Natural killer cell (primary cell): ENCODE measurements at regions not wholly inside any gene's neighbourhood (a gene's known extent, or its start where the extent isn't known, plus 50 kb on each side); places are given as distances from the start of the nearest gene placed in this dataset.

Source experiments
- ATAC-seq, 3 donors: fragments of 150-1000 bp in 2 of 3; fragments of 200-7000 bp in 1 of 3; cut with Tn5 transposase; 1 replicate in 1 of 3; 2 replicates in 2 of 3; pipeline ENCODE4 v1.10.0; 2021; ENCODE audit warnings: mild to moderate bottlenecking in 2 of 3, moderate library complexity in 2 of 3
- DNase-seq, 2 donors: peaks; one replicate each; pipeline versions ENCODE4 v3.0.0 to v3.0.0-alpha.2; 2013 to 2021; ENCODE audit warnings: mixed read lengths in 1 of 2
- H3K27ac ChIP-seq: one replicate; pipeline ENCODE4 v1.5.1; 2013; ENCODE audit warnings: mild to moderate bottlenecking, low read length
- H3K27me3 ChIP-seq: one replicate; pipeline ENCODE4 v1.6.1; 2013; ENCODE audit warnings: low read length; ENCODE audit not compliant: control insufficient read depth, insufficient read depth
- H3K36me3 ChIP-seq: one replicate; pipeline ENCODE4 v1.6.1; 2013; ENCODE audit warnings: low read length; ENCODE audit not compliant: control insufficient read depth, insufficient read depth
- H3K4me1 ChIP-seq: one replicate; pipeline ENCODE4 v1.6.1; 2013; ENCODE audit warnings: low read length; ENCODE audit not compliant: control insufficient read depth, insufficient read depth
- H3K4me3 ChIP-seq: one replicate; pipeline ENCODE4 v1.5.1; 2013; ENCODE audit warnings: low read length
- H3K9me3 ChIP-seq: one replicate; pipeline ENCODE4 v1.6.1; 2013; ENCODE audit warnings: low read length; ENCODE audit not compliant: control insufficient read depth, insufficient read depth
- H3K27ac Mint-ChIP-seq, 2 donors: one replicate each; pipeline ENCODE4 v1.8.0; 2022; ENCODE audit warnings: mild to moderate bottlenecking in 2 of 2, mixed read lengths in 2 of 2, moderate library complexity in 1 of 2
- H3K27me3 Mint-ChIP-seq, 2 donors: one replicate each; pipeline ENCODE4 v1.8.0; 2022; ENCODE audit warnings: low read depth in 2 of 2, mixed read lengths in 2 of 2
- H3K36me3 Mint-ChIP-seq: one replicate; pipeline ENCODE4 v1.8.0; 2022; ENCODE audit warnings: mixed read lengths
- H3K4me1 Mint-ChIP-seq, 2 donors: one replicate each; pipeline ENCODE4 v1.8.0; 2022; ENCODE audit warnings: mixed read lengths in 2 of 2
- H3K4me3 Mint-ChIP-seq: one replicate; pipeline ENCODE4 v1.8.0; 2022; ENCODE audit warnings: mild to moderate bottlenecking, moderate library complexity, mixed read lengths
- H3K9me3 Mint-ChIP-seq, 2 donors: one replicate each; pipeline ENCODE4 v1.8.0; 2022; ENCODE audit warnings: mixed read lengths in 2 of 2
- WGBS: methylation state at CpG from one replicate; pipeline ENCODE4 v1.1.7; 2013; ENCODE audit warnings: missing lambda C conversion rate; ENCODE audit not compliant: insufficient coverage; 5-methylcytosine and 5-hydroxymethylcytosine counted together
- intact Hi-C: fragments of 100-400 bp; cut with micrococcal nuclease; formaldehyde crosslinking; loops from one replicate; pipeline ENCODE4 v1.14.2; 2022
- TF ChIP-seq, protein P1 (sequence below): fragments of 200-600 bp; IDR thresholded peaks from one replicate; pipeline ENCODE4 v1.8.0; 2022; ENCODE audit warnings: antibody characterized with exemption

DNA sequence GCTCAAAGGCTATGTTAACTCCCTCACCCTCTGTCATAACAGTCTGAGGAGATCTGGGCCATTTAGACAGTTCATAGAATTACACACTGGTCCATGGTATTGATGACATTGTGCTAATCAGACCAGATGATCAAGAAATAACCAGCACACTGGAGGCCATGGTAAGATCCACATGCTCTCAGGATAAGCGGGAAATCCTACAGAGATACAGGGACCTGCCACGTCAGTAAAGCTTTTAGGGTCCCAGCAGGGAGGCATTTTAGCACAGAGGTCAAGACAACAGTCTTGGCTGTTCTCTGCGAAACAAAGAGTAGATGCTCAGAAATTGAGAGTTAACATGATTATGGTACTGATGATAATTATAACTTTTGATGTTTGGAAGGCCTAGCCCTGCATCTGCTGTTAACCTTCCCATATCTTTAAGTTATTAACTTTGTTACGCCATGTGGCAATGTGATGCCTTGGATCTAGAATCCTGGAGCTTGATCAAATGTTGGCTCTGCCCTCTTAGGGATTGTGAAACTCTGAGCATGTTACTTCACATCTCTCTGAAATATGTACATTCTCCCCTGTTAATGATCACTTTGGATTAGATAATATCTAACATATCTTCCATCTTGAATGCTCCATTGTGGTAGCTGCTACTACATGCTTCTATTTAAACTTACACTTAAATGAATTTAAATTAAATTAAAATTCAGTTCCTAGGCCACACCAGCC is 172.0 kb upstream of the SOX9 start:
- Mint-ChIP-seq H3K36me3 (no peaks in the 10 kb centered on the region), H3K9me3 (peaks cover 11 to 12% of the 10 kb centered on the region in 2 donors), H3K4me1 (no peaks in the 10 kb centered on the region), H3K27ac (no peak overlapping the region), H3K27me3 (no peaks in the 10 kb centered on the region), H3K4me3 (no peak overlapping the region)
- intact Hi-C loops, result no loop called here
- WGBS, result 90% methylated on average over 4 of the region's 4 CpGs
- H3K27ac ChIP-seq, result no peak overlapping the region
- H3K9me3 ChIP-seq, result no peaks in the 10 kb centered on the region
- H3K4me3 ChIP-seq, result no peak overlapping the region
- ATAC-seq (no peak), DNase-seq (no peak)
- no peaks in the 10 kb centered on the region for H3K27me3 ChIP-seq
- no peaks in the 10 kb centered on the region for H3K36me3 ChIP-seq
- no peaks in the 10 kb centered on the region for H3K4me1 ChIP-seq
- TF ChIP-seq, protein P1, sequence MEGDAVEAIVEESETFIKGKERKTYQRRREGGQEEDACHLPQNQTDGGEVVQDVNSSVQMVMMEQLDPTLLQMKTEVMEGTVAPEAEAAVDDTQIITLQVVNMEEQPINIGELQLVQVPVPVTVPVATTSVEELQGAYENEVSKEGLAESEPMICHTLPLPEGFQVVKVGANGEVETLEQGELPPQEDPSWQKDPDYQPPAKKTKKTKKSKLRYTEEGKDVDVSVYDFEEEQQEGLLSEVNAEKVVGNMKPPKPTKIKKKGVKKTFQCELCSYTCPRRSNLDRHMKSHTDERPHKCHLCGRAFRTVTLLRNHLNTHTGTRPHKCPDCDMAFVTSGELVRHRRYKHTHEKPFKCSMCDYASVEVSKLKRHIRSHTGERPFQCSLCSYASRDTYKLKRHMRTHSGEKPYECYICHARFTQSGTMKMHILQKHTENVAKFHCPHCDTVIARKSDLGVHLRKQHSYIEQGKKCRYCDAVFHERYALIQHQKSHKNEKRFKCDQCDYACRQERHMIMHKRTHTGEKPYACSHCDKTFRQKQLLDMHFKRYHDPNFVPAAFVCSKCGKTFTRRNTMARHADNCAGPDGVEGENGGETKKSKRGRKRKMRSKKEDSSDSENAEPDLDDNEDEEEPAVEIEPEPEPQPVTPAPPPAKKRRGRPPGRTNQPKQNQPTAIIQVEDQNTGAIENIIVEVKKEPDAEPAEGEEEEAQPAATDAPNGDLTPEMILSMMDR, result no peak

DNA sequence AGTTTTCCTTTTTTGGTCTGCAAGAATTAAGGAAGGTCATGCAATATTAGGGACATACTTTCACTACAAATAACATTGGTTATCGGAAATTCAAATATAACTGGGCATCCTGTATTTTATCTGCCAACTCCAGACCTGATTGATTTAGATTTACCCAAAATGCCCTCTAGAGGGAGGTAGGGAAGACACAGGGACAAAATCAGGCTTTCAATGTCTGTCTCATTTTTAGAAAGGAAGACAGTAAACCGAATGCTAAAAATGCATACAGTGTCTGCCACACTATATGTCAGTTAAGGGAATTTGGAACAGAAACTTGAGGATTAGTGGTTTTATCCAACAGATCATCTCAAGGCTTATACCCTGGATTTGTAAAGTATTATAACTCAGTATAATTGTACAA is 161.7 kb upstream of the SOX9 start:
- no peaks in the 10 kb centered on the region for H3K4me1 ChIP-seq
- no peak overlapping the region for H3K4me3 ChIP-seq
- H3K27ac ChIP-seq, result no peak overlapping the region
- WGBS, result 89% methylated on average over 2 of the region's 2 CpGs
- intact Hi-C loops, result no loop called here
- Mint-ChIP-seq H3K9me3 (peaks cover 3 to 6% of the 10 kb centered on the region in 2 donors), H3K4me1 (no peaks in the 10 kb centered on the region), H3K27me3 (no peaks in the 10 kb centered on the region), H3K27ac (no peak overlapping the region), H3K4me3 (no peak overlapping the region), H3K36me3 (no peaks in the 10 kb centered on the region)
- peaks cover 3% of the 10 kb centered on the region for H3K9me3 ChIP-seq
- DNase-seq (no peak), ATAC-seq (no peak)
- H3K36me3 ChIP-seq, result no peaks in the 10 kb centered on the region
- TF ChIP-seq, protein P1, result no peak
- no peaks in the 10 kb centered on the region for H3K27me3 ChIP-seq

DNA sequence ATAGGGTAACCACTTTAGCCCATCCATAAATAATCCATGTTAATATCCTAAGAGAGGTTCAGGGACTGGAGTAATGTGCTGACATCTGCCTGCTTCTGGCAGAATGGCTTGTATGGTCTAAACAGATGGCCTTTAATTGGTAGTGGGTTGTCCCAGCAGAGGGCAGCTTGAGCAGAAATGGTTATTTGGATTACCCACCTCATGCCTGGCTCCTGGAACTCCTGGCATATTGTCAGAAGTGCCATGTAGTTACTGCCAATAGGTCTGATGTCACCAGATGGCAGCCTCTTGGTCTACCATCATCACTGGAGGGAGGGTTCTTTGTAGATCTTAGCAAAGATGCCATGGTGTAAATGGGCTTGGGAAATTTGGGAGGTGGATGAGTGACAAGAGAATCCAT is 157.5 kb upstream of the SOX9 start:
- Mint-ChIP-seq H3K27ac (no peak overlapping the region), H3K4me3 (no peak overlapping the region), H3K36me3 (no peaks in the 10 kb centered on the region), H3K4me1 (no peaks in the 10 kb centered on the region), H3K9me3 (peaks cover 3 to 6% of the 10 kb centered on the region in 2 donors), H3K27me3 (no peaks in the 10 kb centered on the region)
- H3K27me3 ChIP-seq, result no peaks in the 10 kb centered on the region
- no peak overlapping the region for H3K27ac ChIP-seq
- H3K4me3 ChIP-seq, result no peak overlapping the region
- ATAC-seq (no peak), DNase-seq (no peak)
- H3K4me1 ChIP-seq, result no peaks in the 10 kb centered on the region
- H3K9me3 ChIP-seq, result peaks cover 3% of the 10 kb centered on the region
- H3K36me3 ChIP-seq, result no peaks in the 10 kb centered on the region
- intact Hi-C loops, result no loop called here
- TF ChIP-seq, protein P1, result no peak

DNA sequence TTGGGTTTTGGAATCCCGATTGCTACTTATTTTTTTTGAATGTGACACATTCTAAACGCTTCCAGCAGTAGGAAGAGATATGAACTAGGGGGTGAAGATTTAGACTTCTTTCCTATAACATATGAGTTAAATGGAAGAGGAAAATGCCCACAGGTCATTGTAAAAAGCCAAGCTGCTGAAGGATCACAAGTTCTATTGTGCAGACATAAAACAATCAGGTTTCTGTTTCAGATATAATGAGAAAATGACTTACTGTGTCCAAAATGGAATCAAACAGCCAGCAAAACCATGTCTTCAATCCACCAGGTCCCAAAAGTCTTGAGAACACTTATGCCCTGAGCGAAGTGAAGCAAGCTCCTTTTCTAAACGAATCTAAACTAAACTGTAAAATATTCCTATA is 157.0 kb upstream of the SOX9 start:
- intact Hi-C loops, result no loop called here

More for the DNA sequence above, 157.0 kb upstream of the SOX9 start:
- H3K36me3 Mint-ChIP-seq, result no peaks in the 10 kb centered on the region
- no peak overlapping the region for H3K27ac Mint-ChIP-seq
- Histone ChIP-seq H3K36me3 (no peaks in the 10 kb centered on the region), H3K4me1 (no peaks in the 10 kb centered on the region), H3K9me3 (peaks cover 3% of the 10 kb centered on the region), H3K27ac (no peak overlapping the region), H3K4me3 (no peak overlapping the region), H3K27me3 (no peaks in the 10 kb centered on the region)
- DNase-seq, result no peak
- TF ChIP-seq, protein P1, result no peak
- H3K9me3 Mint-ChIP-seq, result peaks cover 3 to 6% of the 10 kb centered on the region in 2 donors
- ATAC-seq, result no peak
- H3K4me1 Mint-ChIP-seq, result no peaks in the 10 kb centered on the region
- 94% methylated on average over 2 of the region's 4 CpGs for WGBS
- H3K27me3 Mint-ChIP-seq, result no peaks in the 10 kb centered on the region
- H3K4me3 Mint-ChIP-seq, result no peak overlapping the region
